ENCODE measurements at regions not wholly inside any gene's neighbourhood (a gene's known extent, or its start where the extent isn't known, plus 50 kb on each side); places are given as distances from the start of the nearest gene placed in this dataset.

DNA sequence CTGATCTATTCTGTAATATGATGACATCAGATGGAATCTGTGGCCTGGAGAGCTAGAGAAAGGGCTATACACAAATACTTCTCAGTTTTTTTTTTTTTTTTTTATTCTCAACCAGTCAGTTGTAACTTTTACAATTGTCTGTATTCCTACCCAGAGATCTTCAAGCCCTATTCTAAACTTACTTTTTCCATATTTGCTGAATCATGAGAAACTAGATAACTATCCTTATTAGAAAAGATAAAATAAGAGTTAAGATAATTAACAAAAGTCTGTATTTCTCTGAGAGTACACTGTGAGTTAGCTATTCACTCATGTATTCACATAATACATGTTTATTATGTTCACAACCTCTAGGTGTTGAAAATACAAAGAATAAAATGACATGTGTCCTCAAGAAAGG is 1575.9 kb downstream of the EFNA5 start:
- TF ChIP-seq YY1 (IDR thresholded peaks at IDR 0.05; ENCODE audit: low read depth) (no peak), ZBTB7A (IDR thresholded peaks at IDR 0.05; ENCODE audit: low read depth) (no peak), CREB1 (IDR thresholded peaks at IDR 0.05; ENCODE audit: low read depth) (no peak), TAF1 (IDR thresholded peaks at IDR 0.05; ENCODE audit: low read depth) (no peak)
